Uterus (tissue), 3 donors: ENCODE measurements at regions not wholly inside any gene's neighbourhood (a gene's known extent, or its start where the extent isn't known, plus 50 kb on each side); places are given as distances from the start of the nearest gene placed in this dataset.

ENCODE experiments used
- DNase-seq, 2 donors: peaks; one replicate each; pipeline ENCODE4 v3.0.0-alpha.2; 2019 to 2020
- H3K27ac ChIP-seq, 2 donors: fragments of 200-600 bp; sonication (generic); 1 replicate in 1 of 2; 2 replicates in 1 of 2; pipeline ENCODE4 v1.5.1; 2016 to 2018
- H3K27me3 ChIP-seq, 2 donors: fragments of 200-600 bp; sonication (generic); one replicate each; pipeline ENCODE4 v1.5.1; 2018 to 2019; ENCODE audit warnings: control low read depth in 1 of 2
- H3K36me3 ChIP-seq, 2 donors: fragments of 200-600 bp; sonication (generic); one replicate each; pipeline ENCODE4 v1.5.1; 2019; ENCODE audit warnings: control low read depth in 1 of 2
- H3K4me1 ChIP-seq, 2 donors: fragments of 200-600 bp; sonication (generic); one replicate each; pipeline ENCODE4 v1.5.1; 2018 to 2019; ENCODE audit warnings: control low read depth in 1 of 2
- H3K4me3 ChIP-seq, 2 donors: fragments of 200-600 bp; sonication (generic); 1 replicate in 1 of 2; 2 replicates in 1 of 2; pipeline ENCODE4 v1.5.1; 2018 to 2019; ENCODE audit warnings: mild to moderate bottlenecking in 1 of 2
- H3K9me3 ChIP-seq, 2 donors: fragments of 200-600 bp; sonication (generic); one replicate each; pipeline ENCODE4 v1.5.1; 2019; ENCODE audit warnings: control low read depth in 1 of 2
- POLR2A ChIP-seq, 2 donors: fragments of 450-650 bp; IDR thresholded peaks; one replicate each; pipeline ENCODE4 v1.6.1; 2016; ENCODE audit warnings: antibody characterized with exemption in 2 of 2, mild to moderate bottlenecking in 1 of 2, moderate library complexity in 1 of 2
- intact Hi-C: fragments of 100-400 bp; cut with DNase I; formaldehyde crosslinking; loops from one replicate; pipeline ENCODE4 v1.15.1; 2023; ENCODE audit warnings: low total_unique reads
- TF ChIP-seq, protein P1 (sequence below), 4 experiments: fragments of 200-600 bp in 2 of 4; fragments of 450-650 bp in 2 of 4; sonication (generic) in 2 of 4; IDR thresholded peaks; one replicate each; pipeline ENCODE4 v1.5.1; 2016 to 2019; ENCODE audit warnings: antibody characterized with exemption in 4 of 4, mild to moderate bottlenecking in 2 of 4, moderate library complexity in 1 of 4
- donor health status: DM: yes; HTN: yes; CAD: no.

DNA sequence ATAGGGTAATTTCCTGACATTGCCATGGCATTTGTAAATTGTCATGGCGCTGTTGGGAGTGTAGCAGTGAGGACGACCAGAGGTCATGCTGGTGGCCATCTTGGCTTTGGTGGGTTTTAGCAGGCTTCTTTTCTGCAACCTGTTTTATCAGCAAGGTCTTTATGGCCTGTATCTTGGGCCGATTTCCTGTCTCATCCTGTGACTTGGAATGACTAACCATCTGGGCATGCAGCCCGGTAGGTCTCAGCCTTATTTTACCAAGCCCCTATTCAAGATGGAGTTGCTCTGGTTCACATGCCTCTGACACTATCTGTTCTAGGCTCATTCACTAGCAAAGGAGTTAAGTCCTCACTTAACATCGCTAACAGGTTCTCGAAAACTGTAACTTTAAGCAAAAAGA, 1374.2 kb downstream of the FAM181B start:
- H3K4me1 ChIP-seq: no peaks in the 10 kb centered on the region
- no peak for DNase-seq
- H3K36me3 ChIP-seq: no peaks in the 10 kb centered on the region
- no peaks in the 10 kb centered on the region for H3K27me3 ChIP-seq
- intact Hi-C loops: no loop called here
- no peak for TF ChIP-seq POLR2A (IDR thresholded peaks at IDR 0.05)
- TF ChIP-seq, protein P1, sequence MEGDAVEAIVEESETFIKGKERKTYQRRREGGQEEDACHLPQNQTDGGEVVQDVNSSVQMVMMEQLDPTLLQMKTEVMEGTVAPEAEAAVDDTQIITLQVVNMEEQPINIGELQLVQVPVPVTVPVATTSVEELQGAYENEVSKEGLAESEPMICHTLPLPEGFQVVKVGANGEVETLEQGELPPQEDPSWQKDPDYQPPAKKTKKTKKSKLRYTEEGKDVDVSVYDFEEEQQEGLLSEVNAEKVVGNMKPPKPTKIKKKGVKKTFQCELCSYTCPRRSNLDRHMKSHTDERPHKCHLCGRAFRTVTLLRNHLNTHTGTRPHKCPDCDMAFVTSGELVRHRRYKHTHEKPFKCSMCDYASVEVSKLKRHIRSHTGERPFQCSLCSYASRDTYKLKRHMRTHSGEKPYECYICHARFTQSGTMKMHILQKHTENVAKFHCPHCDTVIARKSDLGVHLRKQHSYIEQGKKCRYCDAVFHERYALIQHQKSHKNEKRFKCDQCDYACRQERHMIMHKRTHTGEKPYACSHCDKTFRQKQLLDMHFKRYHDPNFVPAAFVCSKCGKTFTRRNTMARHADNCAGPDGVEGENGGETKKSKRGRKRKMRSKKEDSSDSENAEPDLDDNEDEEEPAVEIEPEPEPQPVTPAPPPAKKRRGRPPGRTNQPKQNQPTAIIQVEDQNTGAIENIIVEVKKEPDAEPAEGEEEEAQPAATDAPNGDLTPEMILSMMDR (IDR thresholded peaks at IDR 0.05): no peak
- H3K27ac ChIP-seq: no peak overlapping the region
- H3K4me3 ChIP-seq: no peak overlapping the region
- no peaks in the 10 kb centered on the region for H3K9me3 ChIP-seq

DNA sequence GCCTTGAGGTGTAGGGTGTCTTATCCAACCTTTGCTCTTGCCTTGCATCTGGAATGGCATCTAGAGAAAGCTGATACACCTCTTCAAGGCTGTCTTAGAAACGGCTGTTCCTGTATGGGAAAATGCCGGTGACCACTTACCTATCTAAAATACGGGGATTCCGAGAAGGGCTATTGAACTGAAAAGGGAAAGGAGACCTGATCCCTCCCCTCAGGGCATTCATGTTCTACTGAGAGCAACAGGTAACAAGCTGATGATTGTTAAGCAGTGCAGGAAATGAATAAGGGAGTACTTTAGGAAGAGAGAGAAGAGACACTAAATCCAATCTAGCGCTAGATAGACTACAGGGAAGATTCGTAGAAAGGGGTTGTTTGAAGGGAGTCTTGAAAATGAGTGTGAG, 1388.1 kb downstream of the FAM181B start:
- Histone ChIP-seq H3K4me1 (no peaks in the 10 kb centered on the region), H3K27me3 (no peaks in the 10 kb centered on the region), H3K36me3 (no peaks in the 10 kb centered on the region), H3K4me3 (no peak overlapping the region), H3K9me3 (no peaks in the 10 kb centered on the region), H3K27ac (no peak overlapping the region)
- no peak for DNase-seq
- TF ChIP-seq, protein P1 (IDR thresholded peaks at IDR 0.05): no peak
- no peak for TF ChIP-seq POLR2A (IDR thresholded peaks at IDR 0.05)
- intact Hi-C loops: no loop called here

- Histone ChIP-seq H3K36me3 (no peaks in the 10 kb centered on the region), H3K4me1 (no peaks in the 10 kb centered on the region), H3K27me3 (no peaks in the 10 kb centered on the region), H3K4me3 (no peak overlapping the region), H3K9me3 (no peaks in the 10 kb centered on the region), H3K27ac (no peak overlapping the region)
- no peak for TF ChIP-seq POLR2A (IDR thresholded peaks at IDR 0.05)
- TF ChIP-seq, protein P1 (IDR thresholded peaks at IDR 0.05): no peak
- DNase-seq: no peak
- intact Hi-C loops: no loop called here
Observed at GRCh38 chr11:81342966-81343365, 1390.7 kb downstream of the FAM181B start.

GRCh38 chr11:81340225-81340624, 1393.4 kb downstream of the FAM181B start:
- Histone ChIP-seq H3K27ac (no peak overlapping the region), H3K4me3 (no peak overlapping the region), H3K9me3 (no peaks in the 10 kb centered on the region), H3K36me3 (no peaks in the 10 kb centered on the region), H3K27me3 (no peaks in the 10 kb centered on the region), H3K4me1 (no peaks in the 10 kb centered on the region)
- no peak for DNase-seq
- intact Hi-C loops: no loop called here
- TF ChIP-seq, protein P1 (IDR thresholded peaks at IDR 0.05): no peak
- no peak for TF ChIP-seq POLR2A (IDR thresholded peaks at IDR 0.05)

- H3K27me3 ChIP-seq: no peaks in the 10 kb centered on the region
- no peak overlapping the region for H3K4me3 ChIP-seq
- H3K27ac ChIP-seq: no peak overlapping the region
- no peaks in the 10 kb centered on the region for H3K4me1 ChIP-seq
- no peak for DNase-seq
- H3K36me3 ChIP-seq: no peaks in the 10 kb centered on the region
- intact Hi-C loops: no loop called here
- no peak for TF ChIP-seq POLR2A (IDR thresholded peaks at IDR 0.05)
- TF ChIP-seq, protein P1 (IDR thresholded peaks at IDR 0.05): no peak
- H3K9me3 ChIP-seq: no peaks in the 10 kb centered on the region
Observed at GRCh38 chr11:81339521-81339920, 1394.1 kb downstream of the FAM181B start.
